T-helper 1 cell treated with Interleukin-12 subunit alpha and Interleukin-12 subunit beta and Interleukin-4 antibody, amounts not matched to agents 30 ng/mL and 1 ng/mL, for 36 hours (primary cell): ENCODE measurements at regions not wholly inside any gene's neighbourhood (a gene's known extent, or its start where the extent isn't known, plus 50 kb on each side); places are given as distances from the start of the nearest gene placed in this dataset.

Experiments used
- intact Hi-C: fragments of 100-400 bp; cut with micrococcal nuclease; formaldehyde crosslinking; loops from one replicate; pipeline ENCODE4 v1.15.1; 2024

DNA sequence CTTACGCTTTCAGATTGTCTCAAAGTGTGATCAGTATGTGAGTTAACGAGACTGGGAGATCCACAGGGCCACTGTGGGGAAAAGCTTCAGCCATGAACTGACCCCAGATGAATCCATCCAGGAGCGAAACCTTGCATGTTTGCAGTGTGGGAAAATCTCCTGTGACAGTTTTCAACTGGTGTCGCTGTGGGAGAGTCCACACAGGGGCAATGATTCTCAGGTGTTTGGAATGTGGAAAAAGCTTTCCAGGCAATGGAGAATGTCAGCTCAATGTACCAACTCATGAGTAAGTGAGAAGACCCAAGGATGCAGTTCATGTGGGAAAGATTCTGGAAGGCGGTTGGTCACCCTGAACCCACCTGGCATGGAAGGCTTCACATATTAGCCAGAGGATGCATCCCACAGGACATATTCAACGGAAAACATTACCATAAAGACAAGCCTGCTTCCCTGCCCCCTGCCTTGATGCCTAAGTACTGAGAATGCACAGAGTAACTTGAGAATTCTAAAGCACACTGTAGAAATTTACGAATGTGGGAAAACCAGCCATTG lies 204.1 kb upstream of the BMPER start:
- intact Hi-C loops: no loop called here

DNA sequence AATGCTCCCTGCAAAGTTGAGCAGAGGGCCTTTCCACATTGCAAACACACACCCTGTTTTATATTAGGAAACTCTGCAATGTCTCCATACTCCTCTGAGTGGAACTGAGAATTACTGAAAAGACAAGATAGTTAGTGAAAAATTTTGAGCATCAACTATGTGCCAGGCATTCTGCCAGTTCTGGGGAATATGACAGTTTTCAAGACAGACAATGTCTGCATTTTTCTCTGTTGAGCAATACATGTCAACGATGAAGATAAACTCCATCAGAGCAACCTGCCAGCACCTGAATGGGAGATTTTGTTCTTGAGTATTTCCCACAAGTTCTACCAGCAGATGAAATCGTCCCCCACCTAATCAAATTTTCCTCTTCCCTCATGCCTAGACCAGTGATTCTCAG lies 203.4 kb upstream of the BMPER start:
- intact Hi-C loops: no loop called here

DNA sequence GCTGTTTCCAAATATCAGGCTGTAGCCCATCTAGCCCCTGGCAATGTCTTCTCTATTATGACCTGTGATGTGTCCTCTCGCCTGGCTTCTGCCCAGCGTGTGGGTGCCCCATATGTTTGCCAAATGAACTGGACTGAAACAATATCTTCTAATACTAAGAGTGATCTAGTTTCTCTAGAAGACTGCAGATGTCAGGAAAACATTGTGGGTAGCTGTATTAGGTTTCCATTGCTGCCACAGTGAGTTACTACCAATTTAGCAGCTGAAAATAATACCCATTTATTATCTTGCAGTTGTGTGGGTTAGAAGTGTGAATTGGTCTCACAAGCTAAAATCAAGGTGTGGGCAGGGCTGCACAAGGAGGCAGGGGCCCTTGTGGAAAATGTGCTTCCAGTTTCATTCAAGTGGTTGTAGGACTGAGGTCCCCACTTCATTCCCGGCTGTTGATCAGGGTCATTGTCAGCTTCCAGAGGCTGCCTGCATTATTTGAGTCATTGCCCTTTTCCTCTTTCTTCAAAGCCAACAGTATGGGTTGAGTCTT lies 202.8 kb upstream of the BMPER start:
- intact Hi-C loops: no loop called here

DNA sequence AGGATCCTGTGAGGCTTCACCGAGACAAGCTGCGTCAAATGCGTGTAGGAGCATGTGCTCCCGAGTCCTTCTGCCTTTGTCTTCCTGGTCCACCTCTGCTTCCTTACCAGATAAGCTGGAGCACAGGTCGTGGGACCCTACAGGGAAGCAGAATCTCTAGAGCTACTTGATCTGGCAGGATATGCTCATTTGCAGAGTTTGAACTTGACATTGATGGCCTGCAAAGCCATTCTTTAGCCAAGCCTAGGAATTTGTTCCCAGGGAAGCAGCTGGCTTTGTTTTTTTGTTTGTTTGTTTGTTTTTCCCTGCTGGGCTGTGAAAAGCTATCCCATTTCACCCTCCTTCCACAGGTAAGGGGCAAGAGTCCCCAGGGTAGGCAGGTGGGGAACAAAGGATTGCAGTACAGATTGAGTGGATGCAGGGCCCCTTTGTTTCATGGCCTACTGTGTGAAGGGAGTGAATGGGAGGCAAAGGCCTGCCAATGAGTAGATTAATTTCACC lies 200.0 kb upstream of the BMPER start:
- intact Hi-C loops: no loop called here

DNA sequence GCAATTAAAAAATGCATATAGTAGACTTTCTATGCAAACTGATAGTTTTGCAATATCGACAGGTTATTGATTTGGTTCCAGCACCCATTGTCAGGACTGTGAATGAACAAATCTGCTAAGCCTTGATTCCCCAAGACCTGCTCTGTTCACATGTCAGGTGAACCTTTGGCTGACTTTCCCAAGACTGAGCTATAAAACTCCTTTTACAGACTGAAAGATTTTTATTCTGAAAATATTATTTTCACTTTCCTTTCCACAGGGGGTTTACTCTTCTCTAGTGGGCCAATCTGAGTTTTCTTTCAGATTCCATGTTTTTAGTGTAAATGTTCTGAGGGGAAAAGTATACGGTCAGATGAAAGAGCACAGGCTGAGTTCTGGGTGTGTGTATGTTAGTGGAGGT lies 199.2 kb upstream of the BMPER start:
- intact Hi-C loops: no loop called here

DNA sequence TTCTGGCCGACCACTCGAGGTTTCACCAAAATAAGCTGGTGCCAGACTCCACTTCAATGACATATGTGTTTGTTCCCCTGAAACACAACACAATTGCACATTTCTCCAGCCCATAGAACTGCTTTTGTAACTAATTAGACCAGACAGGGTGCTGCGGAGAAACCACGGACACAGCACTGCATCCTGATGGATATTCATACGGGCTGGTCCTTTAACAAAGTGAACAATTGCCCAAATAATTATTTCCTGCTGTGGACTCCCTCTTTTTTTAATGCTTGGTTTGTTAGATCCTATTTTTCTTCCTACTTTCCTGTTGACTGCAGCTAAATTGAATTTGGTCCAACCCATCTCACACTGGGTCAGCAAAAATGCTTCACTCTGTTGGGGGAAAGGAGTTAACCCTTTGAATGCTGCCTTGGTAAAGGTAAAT lies 198.6 kb upstream of the BMPER start:
- intact Hi-C loops: no loop called here

DNA sequence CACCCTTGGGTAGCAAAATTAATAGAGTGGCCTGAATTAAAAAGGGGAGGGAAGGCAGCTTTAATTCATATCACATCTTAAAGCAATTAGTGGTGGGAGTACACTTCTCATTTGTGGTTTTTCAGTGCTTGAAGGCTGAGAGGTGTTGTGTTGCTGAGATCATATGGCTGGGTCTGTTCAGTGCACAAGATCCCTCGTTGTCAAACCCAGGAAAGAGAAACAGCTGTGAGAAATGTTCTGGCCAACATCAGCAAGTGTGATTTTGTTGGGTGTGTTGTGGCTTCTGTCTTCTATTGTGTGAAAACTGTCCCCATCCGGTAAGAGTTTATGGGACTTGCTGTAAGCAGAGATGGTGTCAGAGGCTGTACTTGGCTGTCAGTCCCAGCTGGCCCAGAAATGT lies 197.9 kb upstream of the BMPER start:
- intact Hi-C loops: no loop called here

DNA sequence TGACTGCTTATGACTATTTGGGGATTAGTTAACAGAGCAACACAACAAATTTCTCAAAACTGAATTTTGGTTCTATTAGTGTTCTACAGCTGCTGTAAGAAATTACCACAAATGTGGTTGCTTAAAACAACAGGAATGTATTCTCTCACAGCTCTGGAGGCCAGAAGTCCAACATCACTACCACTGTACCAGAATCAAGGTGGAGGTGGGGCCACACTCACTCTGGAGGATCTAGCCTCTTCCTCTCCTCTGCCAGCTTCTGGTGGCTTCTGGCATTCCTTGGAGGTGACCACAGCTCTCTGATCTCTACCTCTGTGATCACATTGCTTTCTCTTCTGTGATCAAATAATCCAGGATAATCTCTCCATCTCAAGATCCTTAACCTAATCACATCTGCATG lies 194.7 kb upstream of the BMPER start:
- intact Hi-C loops: no loop called here

DNA sequence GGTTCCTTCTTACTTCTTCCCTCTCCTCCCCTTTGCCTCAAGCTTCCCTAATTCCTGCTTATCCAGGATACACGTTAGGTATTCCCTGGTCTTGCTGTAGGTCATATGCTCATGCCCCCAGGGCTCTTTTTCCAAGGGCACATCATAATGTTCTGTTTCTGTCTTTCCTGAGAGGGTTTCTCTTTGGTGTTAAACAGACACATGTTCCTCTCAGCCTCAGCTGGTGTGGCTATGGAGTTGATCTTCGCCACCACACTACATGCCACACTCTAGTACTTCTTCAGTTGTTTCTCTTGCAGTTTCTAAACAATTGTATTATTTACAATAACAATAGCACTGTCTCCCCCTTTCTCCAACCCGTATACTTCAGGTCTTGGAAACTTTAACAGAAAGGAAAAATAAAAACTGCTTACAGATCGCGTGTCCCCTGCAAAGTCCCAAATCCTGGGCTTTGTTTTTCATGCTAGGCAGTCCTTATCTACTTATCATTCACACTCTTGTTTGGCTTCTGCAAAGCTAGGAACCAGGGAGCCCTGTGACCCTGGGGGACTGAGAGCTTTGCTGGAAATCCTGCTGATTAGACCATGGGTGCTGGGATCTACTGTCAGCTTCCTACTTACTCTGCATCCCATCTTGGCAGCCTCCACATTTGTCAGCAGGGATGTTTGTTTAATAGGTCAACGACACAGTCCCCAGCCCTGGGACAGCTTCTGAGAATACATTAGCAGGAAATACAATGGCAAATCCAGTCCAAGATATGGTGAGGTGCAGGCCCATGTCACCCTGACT lies 193.9 kb upstream of the BMPER start:
- intact Hi-C loops: no loop called here

DNA sequence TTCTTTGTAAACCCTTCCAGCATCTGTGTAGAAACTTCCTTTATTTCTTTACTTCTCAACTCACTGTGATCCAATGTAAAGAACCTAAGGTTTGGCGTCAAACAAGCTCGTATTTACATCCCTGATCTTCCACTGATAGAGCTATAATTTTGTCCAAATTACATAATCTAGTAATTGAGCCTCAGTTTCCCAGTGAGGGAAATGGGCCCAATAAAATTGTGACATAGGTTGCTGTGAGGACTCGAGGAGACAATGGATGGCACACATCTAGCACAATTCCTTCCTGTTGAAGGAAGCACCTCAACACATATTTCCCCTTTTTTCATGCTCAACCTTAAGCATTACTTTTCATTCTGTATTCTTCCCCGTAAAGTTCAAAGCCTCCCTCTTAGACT lies 193.3 kb upstream of the BMPER start:
- intact Hi-C loops: no loop called here

DNA sequence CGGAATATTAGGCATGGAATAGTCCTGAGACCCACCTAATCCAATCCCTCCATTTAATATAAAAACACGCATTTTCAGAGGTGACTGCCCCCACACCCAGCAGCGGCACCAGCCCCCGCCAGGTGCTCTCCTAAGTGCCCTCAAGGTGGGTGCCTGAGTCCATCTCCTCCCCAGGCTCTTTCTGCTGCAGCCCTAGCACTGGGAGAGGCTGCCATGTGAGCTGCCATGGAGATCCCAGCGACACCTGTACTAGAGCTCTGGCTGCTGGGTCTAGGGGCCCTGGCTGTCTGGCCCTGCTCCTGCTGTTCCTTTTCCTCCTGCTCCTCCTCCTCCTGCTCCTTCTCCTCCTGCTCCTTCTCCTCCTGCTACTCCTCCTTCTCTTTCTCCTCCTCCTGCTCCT lies 191.1 kb upstream of the BMPER start:
- intact Hi-C loops: no loop called here

DNA sequence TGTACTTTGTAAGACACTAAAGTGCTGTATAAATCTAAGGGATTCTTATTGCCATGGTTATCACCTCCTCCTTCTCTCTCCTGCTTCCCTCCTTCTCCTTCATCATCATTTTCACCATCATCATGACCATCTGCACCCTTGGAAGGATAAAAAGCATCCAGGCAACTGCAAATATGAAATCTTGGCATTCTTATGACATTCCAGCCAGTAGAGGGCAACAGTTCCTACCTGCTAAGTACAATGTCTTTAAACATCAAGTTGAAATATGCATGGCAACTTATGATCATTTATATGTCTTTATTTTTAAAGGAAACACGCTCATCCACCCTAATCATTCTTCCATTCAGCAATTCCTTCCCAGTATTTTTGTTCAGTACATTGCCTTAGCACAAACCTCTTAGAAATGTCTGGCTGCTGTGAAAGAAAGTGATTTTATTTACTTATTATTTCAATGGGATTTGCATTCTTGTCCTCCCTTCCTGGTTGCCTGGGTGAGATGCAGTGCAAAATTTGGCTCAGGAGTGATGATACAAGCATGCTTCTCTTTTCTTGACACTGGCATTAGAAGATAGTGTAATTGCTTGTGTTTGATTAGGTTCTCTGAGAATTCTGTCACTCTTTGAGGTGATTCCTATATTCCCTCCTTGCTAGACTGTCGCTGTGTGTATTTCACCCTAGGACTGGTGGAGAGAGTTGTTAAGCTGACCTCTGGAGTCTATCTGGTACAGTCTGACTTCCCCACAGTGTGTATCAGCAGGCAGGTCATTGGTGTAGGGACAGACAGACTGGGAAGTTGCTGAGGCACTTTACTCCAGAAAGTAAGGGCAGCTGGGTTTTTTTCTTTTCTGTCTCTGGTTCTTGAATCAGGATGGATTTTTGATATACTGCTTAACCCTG lies 188.5 kb upstream of the BMPER start:
- intact Hi-C loops: no loop called here

DNA sequence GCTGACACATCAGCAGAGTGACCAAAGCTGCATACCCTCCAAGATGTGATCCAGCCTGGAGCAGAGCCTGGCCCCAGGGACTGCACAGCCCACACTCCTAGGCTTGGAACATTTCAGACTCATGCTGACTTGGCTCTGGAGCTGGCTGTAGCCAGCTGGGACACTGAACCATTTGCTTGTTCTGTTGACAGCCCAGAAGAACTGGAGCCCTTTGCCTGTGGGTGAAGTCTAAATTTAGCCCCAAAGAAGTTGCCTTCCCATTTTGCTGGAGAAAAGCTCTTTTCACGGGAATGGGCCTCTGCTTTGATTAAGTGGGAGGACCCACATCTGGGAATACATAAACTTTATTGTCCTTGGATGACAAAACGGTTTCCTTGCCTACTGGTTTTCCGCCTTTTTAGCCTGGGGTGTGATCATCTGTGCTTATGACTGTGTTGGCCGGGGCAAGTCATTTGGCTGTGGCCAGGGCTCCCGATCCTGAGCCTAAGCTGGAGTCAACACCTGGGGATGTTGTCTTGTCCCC lies 186.2 kb upstream of the BMPER start:
- intact Hi-C loops: no loop called here

DNA sequence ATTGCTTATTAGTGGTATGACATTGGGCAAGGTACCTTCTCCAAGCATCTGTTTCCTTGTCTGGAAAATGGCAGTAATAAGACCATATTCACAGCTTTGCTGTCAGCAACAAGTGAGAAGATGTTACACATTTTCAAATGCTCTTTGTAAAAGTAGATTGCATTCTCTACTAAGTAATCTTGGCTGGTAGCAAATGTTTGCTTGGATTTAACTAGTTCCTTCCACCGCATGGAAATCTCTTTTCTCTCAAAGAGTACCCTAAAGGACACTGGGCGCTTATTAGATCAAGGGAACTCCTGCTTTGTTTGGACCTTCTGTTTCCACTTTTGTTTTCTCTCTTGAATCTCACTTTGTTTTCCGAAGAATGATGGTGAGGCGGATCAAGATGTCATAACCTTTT lies 185.2 kb upstream of the BMPER start:
- intact Hi-C loops: no loop called here

DNA sequence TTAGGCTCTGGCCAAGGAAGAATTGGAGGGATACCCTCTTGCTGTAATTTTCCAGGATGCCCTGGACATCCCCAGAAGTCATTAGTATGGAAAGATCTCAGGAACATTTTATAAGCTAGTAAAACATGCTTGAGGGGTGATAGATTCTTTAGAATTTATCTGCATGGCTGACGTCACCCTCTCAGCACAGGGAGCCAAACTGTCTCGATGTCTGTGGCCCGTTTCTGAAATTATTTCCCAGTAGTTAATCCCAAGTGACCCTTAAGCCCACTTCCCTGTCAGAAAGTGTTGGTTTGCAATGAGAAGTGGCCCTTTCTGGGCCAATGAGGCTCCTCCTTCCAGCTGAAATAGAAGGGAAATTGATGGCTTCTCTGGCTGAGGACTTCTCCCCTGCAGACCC lies 184.5 kb upstream of the BMPER start:
- intact Hi-C loops: no loop called here

DNA sequence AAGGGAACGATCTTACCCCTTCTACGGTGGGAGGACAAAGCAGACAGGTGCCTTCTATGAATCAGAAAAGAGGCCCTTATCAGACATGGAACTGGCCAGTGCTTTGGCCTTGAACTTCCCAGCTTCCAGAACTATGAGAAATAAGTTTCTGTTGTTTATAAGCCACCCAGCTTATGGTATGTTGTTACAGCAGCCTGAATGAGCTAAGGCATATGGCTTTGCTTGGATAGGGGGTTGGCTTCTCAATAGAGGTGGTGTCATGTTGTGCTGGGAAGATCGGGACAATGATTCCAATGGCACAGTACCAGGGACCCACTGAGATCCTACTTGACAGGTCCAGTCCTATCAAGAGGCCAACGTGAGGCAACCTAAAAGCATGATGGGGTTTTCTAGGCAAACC lies 183.4 kb upstream of the BMPER start:
- intact Hi-C loops: no loop called here

DNA sequence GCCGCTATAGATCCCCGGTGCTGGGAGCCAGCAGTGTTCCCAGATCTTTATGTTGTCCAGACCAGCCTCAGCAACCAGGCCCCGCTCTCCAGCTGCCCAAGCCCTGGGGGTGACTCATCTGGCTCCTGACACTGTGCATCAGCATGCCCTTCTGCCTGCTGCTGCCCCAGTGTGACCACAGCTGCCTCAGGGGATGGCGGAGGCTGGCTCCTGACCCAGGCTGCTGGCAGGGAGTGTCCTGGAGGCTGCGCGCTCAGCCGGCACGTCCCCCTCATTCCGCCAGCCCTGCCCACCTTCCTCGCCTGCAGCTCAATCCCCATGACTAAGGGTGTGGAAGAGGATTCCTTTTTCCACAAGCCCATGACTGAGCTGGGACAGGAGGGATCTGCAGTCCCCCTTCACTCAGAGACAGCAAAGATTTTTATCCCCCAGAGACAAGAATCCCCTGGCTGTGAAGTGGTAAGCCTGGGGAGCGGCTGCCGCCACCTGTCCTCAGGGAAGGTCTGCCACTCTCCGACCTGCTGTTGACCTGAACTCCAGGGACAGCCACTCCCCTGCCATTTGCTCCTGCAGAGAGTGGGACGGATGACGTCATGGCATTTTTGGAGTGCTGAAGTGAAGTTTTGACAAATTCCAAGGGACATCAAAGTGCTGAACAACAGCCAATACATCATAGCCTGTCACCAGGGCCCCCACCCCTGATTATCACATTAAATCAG lies 182.8 kb upstream of the BMPER start:
- intact Hi-C loops: no loop called here

DNA sequence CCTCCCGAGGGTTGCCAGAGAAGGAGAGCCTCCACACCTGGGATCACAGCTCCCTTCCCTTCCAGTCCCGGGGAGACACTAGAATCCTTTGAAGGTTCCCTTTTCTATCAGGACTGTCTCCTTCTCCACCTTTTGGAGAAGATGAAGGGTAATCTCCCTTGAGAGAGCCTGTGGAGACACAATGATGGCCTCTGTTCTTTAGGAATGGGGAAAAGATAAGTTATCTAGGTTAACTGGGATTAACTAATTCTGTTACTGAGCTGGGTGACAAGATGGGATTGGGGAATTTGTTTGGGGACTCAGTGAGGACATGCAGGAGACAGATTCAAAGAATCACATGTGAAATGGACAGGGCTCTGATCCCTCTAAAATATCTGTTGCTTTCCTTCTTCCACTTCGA lies 181.1 kb upstream of the BMPER start:
- intact Hi-C loops: no loop called here

DNA sequence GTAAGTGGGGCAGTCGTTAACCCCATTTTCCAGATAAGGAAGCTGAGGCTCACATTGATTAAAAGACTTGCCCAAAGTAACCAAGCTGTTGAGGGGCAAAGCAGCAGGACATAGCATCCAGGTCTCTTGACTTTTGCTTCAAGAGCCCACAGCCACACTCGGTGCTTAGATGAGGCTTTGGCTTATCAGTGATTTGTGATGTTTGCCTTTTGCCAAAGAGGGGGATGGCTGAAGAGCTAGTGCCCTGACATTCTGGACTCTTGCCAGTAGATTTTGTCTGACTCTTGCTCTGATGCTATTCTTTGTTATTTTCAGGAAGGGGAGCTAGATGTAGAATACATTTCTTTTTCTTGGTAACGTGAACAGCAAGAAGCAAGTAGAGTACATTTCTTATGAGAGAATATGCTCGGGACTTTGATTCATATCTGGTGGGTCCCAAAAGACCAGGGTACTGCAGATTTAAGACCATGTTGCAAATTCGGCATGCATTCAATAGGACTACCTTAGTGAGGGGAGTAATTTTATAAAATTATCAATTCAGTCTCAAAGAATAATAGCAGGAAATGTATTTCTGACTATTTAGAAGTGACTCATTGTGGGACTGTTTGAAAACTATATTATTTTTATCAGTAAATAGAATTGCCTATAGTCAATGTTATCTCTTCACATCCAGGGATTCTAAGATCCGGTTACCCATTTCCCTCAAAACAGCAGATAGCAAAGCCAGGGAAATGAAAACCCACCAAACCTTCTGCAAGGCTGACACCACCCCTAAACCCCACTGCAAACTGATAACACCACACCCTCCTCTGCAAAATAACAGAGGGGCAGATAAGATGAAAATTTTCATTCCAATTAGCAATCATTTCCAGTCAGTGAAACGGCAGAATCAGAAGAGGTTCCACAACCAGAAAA lies 180.0 kb upstream of the BMPER start:
- intact Hi-C loops: no loop called here

DNA sequence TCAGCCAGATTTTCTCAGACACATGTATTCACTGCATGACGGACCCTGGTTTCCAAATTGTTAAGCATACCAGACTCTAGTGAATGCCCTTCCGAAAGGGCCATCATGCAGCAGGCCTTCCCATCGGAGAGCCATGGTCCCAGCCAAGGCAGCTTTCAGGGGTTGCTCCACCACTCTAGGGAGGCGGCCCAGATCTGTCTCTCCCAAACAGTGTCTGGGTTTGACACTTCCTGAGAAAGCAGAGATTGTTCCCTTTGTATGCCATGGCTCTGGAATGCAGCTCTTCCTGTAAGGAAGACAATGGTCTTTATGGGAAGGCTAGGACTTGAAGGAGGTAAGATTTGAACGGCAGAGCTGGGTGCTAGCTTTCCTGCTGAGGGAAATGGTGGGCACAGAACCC lies 178.8 kb upstream of the BMPER start:
- intact Hi-C loops: no loop called here
